ENCODE measurements at regions not wholly inside any gene's neighbourhood (a gene's known extent, or its start where the extent isn't known, plus 50 kb on each side); places are given as distances from the start of the nearest gene placed in this dataset.

DNA sequence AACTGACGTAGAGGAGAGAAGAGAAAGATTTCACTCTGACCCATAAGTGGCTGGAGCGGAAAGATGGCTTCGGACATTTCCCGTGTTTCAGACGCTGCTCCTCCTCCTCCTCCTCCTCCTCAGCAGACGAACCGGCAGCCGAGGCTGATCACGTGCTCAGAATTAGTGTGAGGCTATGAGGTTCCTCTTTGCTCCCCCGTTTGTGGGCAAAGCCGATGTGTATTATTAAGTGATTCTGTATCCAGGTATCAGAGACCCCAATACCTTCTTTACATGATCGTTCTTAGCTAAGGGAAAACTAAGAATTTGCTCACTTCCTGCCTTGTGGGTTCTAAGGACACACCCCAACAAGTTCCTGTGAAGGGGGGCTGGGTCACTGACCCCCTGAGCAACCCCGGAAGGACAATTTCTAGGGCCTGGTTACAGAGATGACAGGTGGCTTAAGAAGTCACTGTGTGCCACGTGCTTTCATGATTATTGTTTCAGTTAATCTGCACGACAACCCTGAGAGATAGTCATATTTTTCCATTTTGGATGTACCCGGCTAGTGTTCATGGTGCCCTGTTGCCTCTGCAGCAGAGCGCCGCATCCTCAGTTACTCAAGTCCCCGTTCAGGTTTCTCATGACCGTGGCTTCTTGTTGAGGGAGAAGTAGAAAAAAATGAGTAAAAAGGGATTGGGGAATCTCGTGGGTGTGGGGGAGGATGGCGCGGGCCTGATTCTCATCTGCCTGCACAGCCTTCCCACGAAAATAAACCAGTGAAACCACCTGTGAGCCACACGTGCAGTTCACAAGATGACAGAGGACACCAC lies 671.8 kb downstream of the QKI start (continued):
- TF ChIP-seq, protein P1, sequence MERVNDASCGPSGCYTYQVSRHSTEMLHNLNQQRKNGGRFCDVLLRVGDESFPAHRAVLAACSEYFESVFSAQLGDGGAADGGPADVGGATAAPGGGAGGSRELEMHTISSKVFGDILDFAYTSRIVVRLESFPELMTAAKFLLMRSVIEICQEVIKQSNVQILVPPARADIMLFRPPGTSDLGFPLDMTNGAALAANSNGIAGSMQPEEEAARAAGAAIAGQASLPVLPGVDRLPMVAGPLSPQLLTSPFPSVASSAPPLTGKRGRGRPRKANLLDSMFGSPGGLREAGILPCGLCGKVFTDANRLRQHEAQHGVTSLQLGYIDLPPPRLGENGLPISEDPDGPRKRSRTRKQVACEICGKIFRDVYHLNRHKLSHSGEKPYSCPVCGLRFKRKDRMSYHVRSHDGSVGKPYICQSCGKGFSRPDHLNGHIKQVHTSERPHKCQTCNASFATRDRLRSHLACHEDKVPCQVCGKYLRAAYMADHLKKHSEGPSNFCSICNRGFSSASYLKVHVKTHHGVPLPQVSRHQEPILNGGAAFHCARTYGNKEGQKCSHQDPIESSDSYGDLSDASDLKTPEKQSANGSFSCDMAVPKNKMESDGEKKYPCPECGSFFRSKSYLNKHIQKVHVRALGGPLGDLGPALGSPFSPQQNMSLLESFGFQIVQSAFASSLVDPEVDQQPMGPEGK (CRISPR knock-in tag; IDR thresholded peaks at IDR 0.05; ENCODE audit: borderline replicate concordance): no peak
- TF ChIP-seq ISL1 (CRISPR knock-in tag; IDR thresholded peaks at IDR 0.05): no peak
- TF ChIP-seq CSDC2 (CRISPR knock-in tag; IDR thresholded peaks at IDR 0.05): no peak
- no peak for TF ChIP-seq TCF4 (CRISPR knock-in tag; IDR thresholded peaks at IDR 0.05; ENCODE audit: borderline replicate concordance)
- TF ChIP-seq ZNF565 (CRISPR knock-in tag; conservative IDR thresholded peaks at IDR 0.05; ENCODE audit: low read depth): no peak
- TF ChIP-seq, protein P2, sequence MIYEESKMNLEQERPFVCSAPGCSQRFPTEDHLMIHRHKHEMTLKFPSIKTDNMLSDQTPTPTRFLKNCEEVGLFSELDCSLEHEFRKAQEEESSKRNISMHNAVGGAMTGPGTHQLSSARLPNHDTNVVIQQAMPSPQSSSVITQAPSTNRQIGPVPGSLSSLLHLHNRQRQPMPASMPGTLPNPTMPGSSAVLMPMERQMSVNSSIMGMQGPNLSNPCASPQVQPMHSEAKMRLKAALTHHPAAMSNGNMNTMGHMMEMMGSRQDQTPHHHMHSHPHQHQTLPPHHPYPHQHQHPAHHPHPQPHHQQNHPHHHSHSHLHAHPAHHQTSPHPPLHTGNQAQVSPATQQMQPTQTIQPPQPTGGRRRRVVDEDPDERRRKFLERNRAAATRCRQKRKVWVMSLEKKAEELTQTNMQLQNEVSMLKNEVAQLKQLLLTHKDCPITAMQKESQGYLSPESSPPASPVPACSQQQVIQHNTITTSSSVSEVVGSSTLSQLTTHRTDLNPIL (CRISPR knock-in tag; IDR thresholded peaks at IDR 0.05; ENCODE audit: low read depth): no peak

DNA sequence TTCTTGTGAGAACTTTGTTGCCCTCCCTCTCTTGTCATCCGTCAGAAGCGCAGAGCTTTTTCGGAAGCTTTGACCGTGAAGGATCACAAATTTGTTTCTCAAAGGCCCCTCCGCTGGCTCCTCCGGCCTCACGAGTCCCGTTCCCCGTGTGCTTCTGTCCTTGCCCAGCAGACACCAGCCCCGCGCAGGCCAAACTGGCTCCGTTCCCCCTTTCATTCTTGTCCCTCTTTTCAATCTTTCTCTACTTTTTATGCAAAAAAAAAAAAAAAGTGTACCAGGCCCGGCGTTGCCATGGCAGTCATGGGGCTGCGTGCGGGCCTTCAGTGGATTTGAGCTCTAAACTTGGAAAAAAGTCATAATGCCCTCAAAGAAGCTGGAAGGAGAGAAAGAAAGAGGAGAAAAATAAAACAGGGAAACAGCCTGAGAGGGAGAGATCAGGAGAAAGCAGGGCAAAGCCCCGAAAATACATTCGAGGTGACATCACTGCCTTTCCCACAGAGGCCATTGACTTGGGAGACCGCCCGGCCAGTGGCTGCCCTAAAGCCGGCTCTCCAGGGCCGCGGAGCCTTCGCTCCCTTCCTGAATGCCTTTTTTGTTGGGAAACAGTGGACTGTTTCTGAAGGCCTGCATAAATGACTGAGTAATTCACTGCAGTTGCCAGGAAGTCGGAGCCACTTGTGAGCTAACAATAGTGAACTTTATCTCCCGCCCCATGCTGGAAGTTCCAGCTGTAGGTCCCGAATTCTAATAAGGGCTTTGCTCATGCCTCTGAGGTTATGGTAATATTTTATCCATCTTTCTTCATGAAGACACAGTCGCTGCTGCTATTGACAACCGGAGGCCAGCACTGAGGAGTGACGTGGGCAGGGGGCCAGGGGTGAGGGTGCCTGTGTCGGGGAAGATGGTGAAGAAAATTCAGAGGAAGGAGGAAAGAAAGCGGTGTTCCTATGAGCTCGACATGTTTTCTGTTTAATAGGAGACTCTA lies 670.9 kb downstream of the QKI start:
- ATAC-seq: no peak
- TF ChIP-seq ISL1 (CRISPR knock-in tag; IDR thresholded peaks at IDR 0.05) (no peak), TOX (CRISPR knock-in tag; IDR thresholded peaks at IDR 0.05; ENCODE audit: borderline replicate concordance) (no peak), BACH2 (CRISPR knock-in tag; IDR thresholded peaks at IDR 0.05; ENCODE audit: borderline replicate concordance) (no peak), TCF4 (CRISPR knock-in tag; IDR thresholded peaks at IDR 0.05; ENCODE audit: borderline replicate concordance) (no peak), ESRRG (CRISPR knock-in tag; IDR thresholded peaks at IDR 0.05) (no peak), OSR1 (CRISPR knock-in tag; IDR thresholded peaks at IDR 0.05) (no peak), ZC3H10 (CRISPR knock-in tag; IDR thresholded peaks at IDR 0.05) (no peak), ARNTL (CRISPR knock-in tag; IDR thresholded peaks at IDR 0.05; ENCODE audit: borderline replicate concordance, low read depth) (no peak), GLIS3 (CRISPR knock-in tag; IDR thresholded peaks at IDR 0.05) (no peak), CSDC2 (CRISPR knock-in tag; IDR thresholded peaks at IDR 0.05) (no peak), ZNF8 (CRISPR knock-in tag; IDR thresholded peaks at IDR 0.05) (no peak)
- TF ChIP-seq, protein P3, sequence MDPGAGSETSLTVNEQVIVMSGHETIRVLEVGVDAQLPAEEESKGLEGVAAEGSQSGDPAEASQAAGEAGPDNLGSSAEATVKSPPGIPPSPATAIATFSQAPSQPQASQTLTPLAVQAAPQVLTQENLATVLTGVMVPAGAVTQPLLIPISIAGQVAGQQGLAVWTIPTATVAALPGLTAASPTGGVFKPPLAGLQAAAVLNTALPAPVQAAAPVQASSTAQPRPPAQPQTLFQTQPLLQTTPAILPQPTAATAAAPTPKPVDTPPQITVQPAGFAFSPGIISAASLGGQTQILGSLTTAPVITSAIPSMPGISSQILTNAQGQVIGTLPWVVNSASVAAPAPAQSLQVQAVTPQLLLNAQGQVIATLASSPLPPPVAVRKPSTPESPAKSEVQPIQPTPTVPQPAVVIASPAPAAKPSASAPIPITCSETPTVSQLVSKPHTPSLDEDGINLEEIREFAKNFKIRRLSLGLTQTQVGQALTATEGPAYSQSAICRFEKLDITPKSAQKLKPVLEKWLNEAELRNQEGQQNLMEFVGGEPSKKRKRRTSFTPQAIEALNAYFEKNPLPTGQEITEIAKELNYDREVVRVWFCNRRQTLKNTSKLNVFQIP (CRISPR knock-in tag; IDR thresholded peaks at IDR 0.05; ENCODE audit: borderline replicate concordance, low read depth): no peak
- TF ChIP-seq, protein P1 (CRISPR knock-in tag; IDR thresholded peaks at IDR 0.05; ENCODE audit: borderline replicate concordance): no peak

DNA sequence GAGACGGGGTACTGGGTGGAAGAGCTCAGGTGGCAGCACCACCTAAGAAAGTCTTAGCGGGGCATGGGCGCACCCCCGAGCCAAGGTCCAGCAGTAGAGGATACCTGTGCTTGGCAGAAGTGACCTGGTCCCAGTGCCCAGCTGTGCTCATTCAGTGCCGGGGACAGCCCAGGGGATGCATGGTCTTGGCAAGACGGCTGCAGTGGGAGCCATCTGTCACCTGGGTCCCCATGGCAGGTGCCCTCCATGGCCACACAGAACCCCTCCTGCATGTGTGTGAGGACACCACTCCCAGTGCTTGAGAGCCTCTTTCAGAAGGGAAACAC lies 664.7 kb downstream of the QKI start:
- ATAC-seq: no peak
- TF ChIP-seq, protein P1 (CRISPR knock-in tag; IDR thresholded peaks at IDR 0.05; ENCODE audit: borderline replicate concordance): no peak
- no peak for TF ChIP-seq SNAI2 (CRISPR knock-in tag; IDR thresholded peaks at IDR 0.05)
- no peak for TF ChIP-seq RARB (CRISPR knock-in tag; IDR thresholded peaks at IDR 0.05)
- no peak for TF ChIP-seq TCF4 (CRISPR knock-in tag; IDR thresholded peaks at IDR 0.05; ENCODE audit: borderline replicate concordance)
- TF ChIP-seq ARNTL (CRISPR knock-in tag; IDR thresholded peaks at IDR 0.05; ENCODE audit: borderline replicate concordance, low read depth): no peak
- TF ChIP-seq ZNF70 (CRISPR knock-in tag; IDR thresholded peaks at IDR 0.05): no peak
- no peak for TF ChIP-seq OSR1 (CRISPR knock-in tag; IDR thresholded peaks at IDR 0.05)
- TF ChIP-seq PPARA (CRISPR knock-in tag; IDR thresholded peaks at IDR 0.05; ENCODE audit: borderline replicate concordance): no peak
- no peak for TF ChIP-seq ISL1 (CRISPR knock-in tag; IDR thresholded peaks at IDR 0.05)
- no peak for TF ChIP-seq ZNF8 (CRISPR knock-in tag; IDR thresholded peaks at IDR 0.05)
- TF ChIP-seq BACH2 (CRISPR knock-in tag; IDR thresholded peaks at IDR 0.05; ENCODE audit: borderline replicate concordance): no peak
- TF ChIP-seq ZFP30 (CRISPR knock-in tag; IDR thresholded peaks at IDR 0.05): no peak
- TF ChIP-seq, protein P4, sequence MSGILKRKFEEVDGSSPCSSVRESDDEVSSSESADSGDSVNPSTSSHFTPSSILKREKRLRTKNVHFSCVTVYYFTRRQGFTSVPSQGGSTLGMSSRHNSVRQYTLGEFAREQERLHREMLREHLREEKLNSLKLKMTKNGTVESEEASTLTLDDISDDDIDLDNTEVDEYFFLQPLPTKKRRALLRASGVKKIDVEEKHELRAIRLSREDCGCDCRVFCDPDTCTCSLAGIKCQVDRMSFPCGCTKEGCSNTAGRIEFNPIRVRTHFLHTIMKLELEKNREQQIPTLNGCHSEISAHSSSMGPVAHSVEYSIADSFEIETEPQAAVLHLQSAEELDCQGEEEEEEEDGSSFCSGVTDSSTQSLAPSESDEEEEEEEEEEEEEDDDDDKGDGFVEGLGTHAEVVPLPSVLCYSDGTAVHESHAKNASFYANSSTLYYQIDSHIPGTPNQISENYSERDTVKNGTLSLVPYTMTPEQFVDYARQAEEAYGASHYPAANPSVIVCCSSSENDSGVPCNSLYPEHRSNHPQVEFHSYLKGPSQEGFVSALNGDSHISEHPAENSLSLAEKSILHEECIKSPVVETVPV (CRISPR knock-in tag; IDR thresholded peaks at IDR 0.05): no peak
- TF ChIP-seq ZC3H10 (CRISPR knock-in tag; IDR thresholded peaks at IDR 0.05): no peak
- TF ChIP-seq, protein P2 (CRISPR knock-in tag; IDR thresholded peaks at IDR 0.05; ENCODE audit: low read depth): no peak
- no peak for TF ChIP-seq GLIS3 (CRISPR knock-in tag; IDR thresholded peaks at IDR 0.05)
- TF ChIP-seq ESRRG (CRISPR knock-in tag; IDR thresholded peaks at IDR 0.05): no peak
- no peak for TF ChIP-seq ZNF565 (CRISPR knock-in tag; conservative IDR thresholded peaks at IDR 0.05; ENCODE audit: low read depth)

All from SK-N-SH treated with all-trans-retinoic acid at 6 μM for 48 hours (cell line).